DND-41 (cell line): ENCODE measurements at regions not wholly inside any gene's neighbourhood (a gene's known extent, or its start where the extent isn't known, plus 50 kb on each side); places are given as distances from the start of the nearest gene placed in this dataset.
"Not testable (repeated sequence)": the region's sequence is repeated elsewhere in the genome, so short reads cannot be mapped to it uniquely, and the experiment has no call there.

Experiments used
- EZH2 ChIP-seq: IDR thresholded peaks from 3 replicates; pipeline ENCODE4 v1.6.1; 2012; ENCODE audit warnings: borderline replicate concordance, low read depth, mild to moderate bottlenecking, moderate library complexity, low read length, inconsistent platforms; ENCODE audit not compliant: severe bottlenecking
- TF ChIP-seq, protein P1 (sequence below): IDR thresholded peaks from 2 replicates; pipeline ENCODE4 v1.5.1; 2012; ENCODE audit warnings: borderline replicate concordance, low read length, moderate library complexity, mild to moderate bottlenecking; ENCODE audit not compliant: poor library complexity, severe bottlenecking; ENCODE audit errors: extremely low read depth

DNA sequence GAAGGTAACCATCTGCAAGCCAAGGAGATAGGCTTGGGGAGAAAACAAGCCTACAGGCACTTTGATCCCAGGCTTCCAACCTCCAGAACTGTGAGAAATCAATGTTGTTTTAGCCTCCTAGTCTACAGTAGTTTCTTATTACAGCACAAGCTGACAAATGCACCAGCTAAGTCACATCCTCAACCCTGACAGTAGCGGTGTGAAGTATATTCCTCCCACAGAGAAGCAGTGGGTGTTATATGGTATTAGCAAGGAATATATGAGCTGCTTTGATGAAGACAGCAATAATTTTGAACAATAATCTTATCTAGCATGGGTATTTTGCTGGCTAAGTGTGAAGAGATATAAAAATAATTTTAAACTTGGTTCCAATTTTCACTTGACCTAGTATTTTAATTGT, 2415.0 kb downstream of the ARAP2 start:
- TF ChIP-seq, protein P1, sequence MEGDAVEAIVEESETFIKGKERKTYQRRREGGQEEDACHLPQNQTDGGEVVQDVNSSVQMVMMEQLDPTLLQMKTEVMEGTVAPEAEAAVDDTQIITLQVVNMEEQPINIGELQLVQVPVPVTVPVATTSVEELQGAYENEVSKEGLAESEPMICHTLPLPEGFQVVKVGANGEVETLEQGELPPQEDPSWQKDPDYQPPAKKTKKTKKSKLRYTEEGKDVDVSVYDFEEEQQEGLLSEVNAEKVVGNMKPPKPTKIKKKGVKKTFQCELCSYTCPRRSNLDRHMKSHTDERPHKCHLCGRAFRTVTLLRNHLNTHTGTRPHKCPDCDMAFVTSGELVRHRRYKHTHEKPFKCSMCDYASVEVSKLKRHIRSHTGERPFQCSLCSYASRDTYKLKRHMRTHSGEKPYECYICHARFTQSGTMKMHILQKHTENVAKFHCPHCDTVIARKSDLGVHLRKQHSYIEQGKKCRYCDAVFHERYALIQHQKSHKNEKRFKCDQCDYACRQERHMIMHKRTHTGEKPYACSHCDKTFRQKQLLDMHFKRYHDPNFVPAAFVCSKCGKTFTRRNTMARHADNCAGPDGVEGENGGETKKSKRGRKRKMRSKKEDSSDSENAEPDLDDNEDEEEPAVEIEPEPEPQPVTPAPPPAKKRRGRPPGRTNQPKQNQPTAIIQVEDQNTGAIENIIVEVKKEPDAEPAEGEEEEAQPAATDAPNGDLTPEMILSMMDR, result not testable (repeated sequence)
- not testable (repeated sequence) for TF ChIP-seq EZH2
